ENCODE measurements at regions not wholly inside any gene's neighbourhood (a gene's known extent, or its start where the extent isn't known, plus 50 kb on each side); places are given as distances from the start of the nearest gene placed in this dataset.

- DNase-seq: no peak
These were observed 1077.9 kb upstream of the C9orf72 start for GRCh38 chr9:28651050-28651722.

- DNase-seq: no peak
These were observed 1079.9 kb upstream of the C9orf72 start for GRCh38 chr9:28653216-28653615.

- no peak for DNase-seq
These were observed 1083.4 kb upstream of the C9orf72 start for GRCh38 chr9:28656727-28657126.

GRCh38 chr9:28661853-28662252 lies 1088.6 kb upstream of the C9orf72 start:
- no peak for DNase-seq

- no peak for DNase-seq
These were observed 1089.4 kb upstream of the C9orf72 start for GRCh38 chr9:28662675-28663074.

GRCh38 chr9:28668158-28668557 lies 1094.9 kb upstream of the C9orf72 start:
- DNase-seq: no peak

GRCh38 chr9:28671000-28671399 lies 1097.7 kb upstream of the C9orf72 start:
- no peak for DNase-seq

- no peak for DNase-seq
These were observed 1104.8 kb upstream of the C9orf72 start for GRCh38 chr9:28678097-28678496.

GRCh38 chr9:28688172-28688571 lies 1114.9 kb upstream of the C9orf72 start:
- DNase-seq: no peak

GRCh38 chr9:28692012-28692411 lies 1118.7 kb upstream of the C9orf72 start:
- DNase-seq: no peak

- DNase-seq: no peak
These were observed 1123.7 kb upstream of the C9orf72 start for GRCh38 chr9:28696960-28697359.

GRCh38 chr9:28699632-28700031 lies 1126.4 kb upstream of the C9orf72 start:
- DNase-seq: no peak

GRCh38 chr9:28707616-28708015 lies 1134.3 kb upstream of the C9orf72 start:
- DNase-seq: no peak

GRCh38 chr9:28714188-28714587 lies 1140.9 kb upstream of the C9orf72 start:
- DNase-seq: no peak

GRCh38 chr9:28718226-28718625 lies 1144.9 kb upstream of the C9orf72 start:
- DNase-seq: no peak

GRCh38 chr9:28720746-28721145 lies 1147.5 kb upstream of the C9orf72 start:
- DNase-seq: no peak

- no peak for DNase-seq
These were observed 1156.8 kb upstream of the C9orf72 start for GRCh38 chr9:28730111-28730510.

GRCh38 chr9:28735738-28736342 lies 1162.6 kb upstream of the C9orf72 start:
- no peak for DNase-seq

GRCh38 chr9:28741459-28741858 lies 1168.2 kb upstream of the C9orf72 start:
- DNase-seq: no peak

GRCh38 chr9:28747351-28747985 lies 1174.2 kb upstream of the C9orf72 start:
- DNase-seq: no peak

GRCh38 chr9:28750136-28750535 lies 1176.9 kb upstream of the C9orf72 start:
- no peak for DNase-seq

GRCh38 chr9:28758341-28758740 lies 1185.1 kb upstream of the C9orf72 start:
- DNase-seq: no peak

- DNase-seq: no peak
These were observed 1185.7 kb upstream of the C9orf72 start for GRCh38 chr9:28758971-28759370.

GRCh38 chr9:28762167-28762566 lies 1188.9 kb upstream of the C9orf72 start:
- no peak for DNase-seq

Measured in suppressor macrophage (primary cell).